ENCODE measurements at regions not wholly inside any gene's neighbourhood (a gene's known extent, or its start where the extent isn't known, plus 50 kb on each side); places are given as distances from the start of the nearest gene placed in this dataset.

GRCh38 chr22:47653921-47654320 lies 891.5 kb downstream of the TBC1D22A start:
- Mint-ChIP-seq H3K27ac (no peak overlapping the region), H3K36me3 (no peaks in the 10 kb centered on the region), H3K4me1 (no peaks in the 10 kb centered on the region), H3K4me3 (no peak overlapping the region), H3K27me3 (no peaks in the 10 kb centered on the region), H3K9me3 (peaks cover 0 to 3% (median 2%) of the 10 kb centered on the region in 3 donors)

GRCh38 chr22:47651216-47651987 lies 889.0 kb downstream of the TBC1D22A start:
- no peak overlapping the region for H3K4me3 Mint-ChIP-seq
- H3K27me3 Mint-ChIP-seq: no peaks in the 10 kb centered on the region
- no peaks in the 10 kb centered on the region for H3K4me1 Mint-ChIP-seq
- H3K9me3 Mint-ChIP-seq: peaks cover 0 to 3% (median 0%) of the 10 kb centered on the region in 3 donors
- H3K27ac Mint-ChIP-seq: no peak overlapping the region
- H3K36me3 Mint-ChIP-seq: no peaks in the 10 kb centered on the region

GRCh38 chr22:47647720-47648119 lies 885.3 kb downstream of the TBC1D22A start:
- Mint-ChIP-seq H3K4me3 (no peak overlapping the region), H3K36me3 (no peaks in the 10 kb centered on the region), H3K4me1 (no peaks in the 10 kb centered on the region), H3K9me3 (peaks cover 0 to 9% (median 0%) of the 10 kb centered on the region in 3 donors), H3K27ac (no peak overlapping the region), H3K27me3 (no peaks in the 10 kb centered on the region)

GRCh38 chr22:47647181-47647580 lies 884.7 kb downstream of the TBC1D22A start:
- no peak overlapping the region for H3K27ac Mint-ChIP-seq
- peaks cover 0 to 9% (median 0%) of the 10 kb centered on the region in 3 donors for H3K9me3 Mint-ChIP-seq
- H3K36me3 Mint-ChIP-seq: no peaks in the 10 kb centered on the region
- H3K27me3 Mint-ChIP-seq: no peaks in the 10 kb centered on the region
- no peak overlapping the region for H3K4me3 Mint-ChIP-seq
- no peaks in the 10 kb centered on the region for H3K4me1 Mint-ChIP-seq

- H3K4me1 Mint-ChIP-seq: no peaks in the 10 kb centered on the region
- no peaks in the 10 kb centered on the region for H3K36me3 Mint-ChIP-seq
- no peak overlapping the region for H3K4me3 Mint-ChIP-seq
- H3K27ac Mint-ChIP-seq: no peak overlapping the region
- H3K9me3 Mint-ChIP-seq: peaks cover 0 to 12% (median 0%) of the 10 kb centered on the region in 3 donors
- H3K27me3 Mint-ChIP-seq: no peaks in the 10 kb centered on the region
These were observed 883.5 kb downstream of the TBC1D22A start for GRCh38 chr22:47645923-47646322.

- H3K4me3 Mint-ChIP-seq: no peak overlapping the region
- H3K4me1 Mint-ChIP-seq: no peaks in the 10 kb centered on the region
- peaks cover 0 to 12% (median 0%) of the 10 kb centered on the region in 3 donors for H3K9me3 Mint-ChIP-seq
- H3K27me3 Mint-ChIP-seq: no peaks in the 10 kb centered on the region
- H3K36me3 Mint-ChIP-seq: no peaks in the 10 kb centered on the region
- H3K27ac Mint-ChIP-seq: no peak overlapping the region
These were observed 883.0 kb downstream of the TBC1D22A start for GRCh38 chr22:47645450-47645914.

- Mint-ChIP-seq H3K4me1 (peaks cover 0 to 1% (median 0%) of the 10 kb centered on the region in 3 donors), H3K36me3 (peaks cover 2% of the 10 kb centered on the region), H3K27me3 (peaks cover 7% of the 10 kb centered on the region), H3K9me3 (peaks cover 3 to 8% (median 6%) of the 10 kb centered on the region in 3 donors), H3K27ac (no peak overlapping the region), H3K4me3 (no peak overlapping the region)
These were observed 871.9 kb downstream of the TBC1D22A start for GRCh38 chr22:47634347-47634746.

GRCh38 chr22:47633111-47633510 lies 870.7 kb downstream of the TBC1D22A start:
- peaks cover 0 to 8% (median 6%) of the 10 kb centered on the region in 3 donors for H3K9me3 Mint-ChIP-seq
- H3K27ac Mint-ChIP-seq: no peak overlapping the region
- no peak overlapping the region for H3K4me3 Mint-ChIP-seq
- peaks cover 2% of the 10 kb centered on the region for H3K36me3 Mint-ChIP-seq
- H3K27me3 Mint-ChIP-seq: peaks cover 7% of the 10 kb centered on the region
- peaks cover 0 to 1% (median 0%) of the 10 kb centered on the region in 3 donors for H3K4me1 Mint-ChIP-seq

GRCh38 chr22:47632701-47633100 lies 870.3 kb downstream of the TBC1D22A start:
- H3K27ac Mint-ChIP-seq: no peak overlapping the region
- peaks cover 7% of the 10 kb centered on the region for H3K27me3 Mint-ChIP-seq
- no peak overlapping the region for H3K4me3 Mint-ChIP-seq
- peaks cover 0 to 1% (median 0%) of the 10 kb centered on the region in 3 donors for H3K4me1 Mint-ChIP-seq
- H3K9me3 Mint-ChIP-seq: peaks cover 0 to 4% (median 4%) of the 10 kb centered on the region in 3 donors
- peaks cover 2% of the 10 kb centered on the region for H3K36me3 Mint-ChIP-seq

GRCh38 chr22:47631571-47632102 lies 869.2 kb downstream of the TBC1D22A start:
- Mint-ChIP-seq H3K27ac (no peak overlapping the region), H3K4me1 (peaks cover 0 to 1% (median 0%) of the 10 kb centered on the region in 3 donors), H3K4me3 (no peak overlapping the region), H3K9me3 (peaks cover 0 to 4% (median 0%) of the 10 kb centered on the region in 3 donors), H3K36me3 (peaks cover 2% of the 10 kb centered on the region), H3K27me3 (peaks cover 8% of the 10 kb centered on the region)

- Mint-ChIP-seq H3K27ac (no peak overlapping the region), H3K36me3 (peaks cover 2% of the 10 kb centered on the region), H3K9me3 (peaks cover 0 to 4% (median 0%) of the 10 kb centered on the region in 3 donors), H3K4me3 (no peak overlapping the region), H3K27me3 (peaks cover 5% of the 10 kb centered on the region), H3K4me1 (peaks cover 0 to 1% (median 0%) of the 10 kb centered on the region in 3 donors)
These were observed 868.5 kb downstream of the TBC1D22A start for GRCh38 chr22:47630741-47631534.

GRCh38 chr22:47629791-47630655 lies 867.6 kb downstream of the TBC1D22A start:
- Mint-ChIP-seq H3K27ac (no peak overlapping the region), H3K9me3 (peaks cover 0 to 4% (median 0%) of the 10 kb centered on the region in 3 donors), H3K27me3 (peaks cover 3% of the 10 kb centered on the region), H3K36me3 (peaks cover 2% of the 10 kb centered on the region), H3K4me1 (peaks cover 0 to 1% (median 0%) of the 10 kb centered on the region in 3 donors), H3K4me3 (no peak overlapping the region)

GRCh38 chr22:47629273-47629711 lies 866.8 kb downstream of the TBC1D22A start:
- H3K4me1 Mint-ChIP-seq: peaks cover 0 to 1% (median 0%) of the 10 kb centered on the region in 3 donors
- H3K4me3 Mint-ChIP-seq: no peak overlapping the region
- peaks cover 0 to under 1% (median 0%) of the 10 kb centered on the region in 3 donors for H3K9me3 Mint-ChIP-seq
- peaks cover 2% of the 10 kb centered on the region for H3K36me3 Mint-ChIP-seq
- H3K27me3 Mint-ChIP-seq: peaks cover 1% of the 10 kb centered on the region
- no peak overlapping the region for H3K27ac Mint-ChIP-seq
